Left kidney (tissue), 1 donor: ENCODE measurements at regions not wholly inside any gene's neighbourhood (a gene's known extent, or its start where the extent isn't known, plus 50 kb on each side); places are given as distances from the start of the nearest gene placed in this dataset.
A peak's percentile ranks its signal among the peaks of the same experiment; 100 is the strongest.
"Not testable (repeated sequence)": the region's sequence is repeated elsewhere in the genome, so short reads cannot be mapped to it uniquely, and the experiment has no call there.

Source experiments
- DNase-seq: peaks from one replicate; pipeline ENCODE4 v3.0.0-alpha.2; 2013

DNA sequence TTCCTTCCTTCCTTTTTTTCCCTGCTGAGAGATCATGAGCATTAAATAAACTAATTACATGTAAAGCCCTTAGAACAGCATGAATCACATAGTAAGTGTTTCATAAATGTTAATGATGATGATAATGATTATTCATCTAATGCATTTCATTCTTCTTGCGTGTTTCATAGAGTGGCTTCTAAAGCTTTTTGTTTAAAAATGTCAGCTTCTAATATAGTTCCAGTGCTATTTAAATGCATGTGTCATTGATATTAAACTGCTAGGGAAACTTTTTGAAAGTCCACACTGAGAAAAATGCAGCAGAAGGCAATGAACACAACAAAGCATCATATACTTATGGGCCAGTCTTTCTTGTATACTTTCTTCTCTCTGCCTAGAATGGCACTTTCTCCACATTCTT is 894.8 kb downstream of the REEP3 start:
- DNase-seq: no peak

DNA sequence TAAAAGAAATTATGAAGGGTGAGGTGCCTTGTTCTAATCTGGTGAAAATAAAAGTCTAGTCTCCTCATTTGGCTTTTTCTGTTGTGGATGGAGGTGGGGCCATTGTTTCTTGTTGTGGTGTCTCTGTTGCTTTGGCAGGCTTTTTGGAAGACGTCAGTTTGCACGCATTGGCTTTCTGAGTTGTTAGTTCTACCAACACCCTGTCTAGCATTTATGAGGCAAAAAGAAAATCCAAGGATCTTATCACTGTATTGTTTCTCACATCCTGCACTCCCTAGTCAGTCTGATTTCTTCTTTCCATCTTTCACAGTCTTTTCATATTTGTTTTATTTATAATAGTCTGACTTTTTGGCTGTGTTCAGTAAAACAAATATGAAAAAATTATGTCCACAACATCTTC is 898.3 kb downstream of the REEP3 start:
- DNase-seq: no peak

DNA sequence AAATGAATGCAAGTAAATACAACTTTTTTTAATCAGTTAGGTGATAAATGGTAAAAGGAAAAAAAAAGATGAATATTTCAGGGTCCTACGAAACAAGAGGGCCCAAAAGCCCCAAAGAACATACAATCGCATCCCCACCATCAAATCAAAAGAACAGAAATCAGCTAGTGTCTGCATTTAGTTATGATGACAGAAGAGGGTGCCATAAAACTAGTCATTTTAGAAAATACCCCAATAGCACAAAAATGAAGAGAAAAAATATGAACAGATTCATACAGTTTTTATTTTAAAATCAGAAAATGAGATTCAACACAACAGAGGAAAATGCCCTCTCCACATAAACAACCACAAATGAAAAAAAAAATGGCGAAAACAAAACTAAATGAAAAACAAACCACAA is 905.5 kb downstream of the REEP3 start:
- DNase-seq: no peak

DNA sequence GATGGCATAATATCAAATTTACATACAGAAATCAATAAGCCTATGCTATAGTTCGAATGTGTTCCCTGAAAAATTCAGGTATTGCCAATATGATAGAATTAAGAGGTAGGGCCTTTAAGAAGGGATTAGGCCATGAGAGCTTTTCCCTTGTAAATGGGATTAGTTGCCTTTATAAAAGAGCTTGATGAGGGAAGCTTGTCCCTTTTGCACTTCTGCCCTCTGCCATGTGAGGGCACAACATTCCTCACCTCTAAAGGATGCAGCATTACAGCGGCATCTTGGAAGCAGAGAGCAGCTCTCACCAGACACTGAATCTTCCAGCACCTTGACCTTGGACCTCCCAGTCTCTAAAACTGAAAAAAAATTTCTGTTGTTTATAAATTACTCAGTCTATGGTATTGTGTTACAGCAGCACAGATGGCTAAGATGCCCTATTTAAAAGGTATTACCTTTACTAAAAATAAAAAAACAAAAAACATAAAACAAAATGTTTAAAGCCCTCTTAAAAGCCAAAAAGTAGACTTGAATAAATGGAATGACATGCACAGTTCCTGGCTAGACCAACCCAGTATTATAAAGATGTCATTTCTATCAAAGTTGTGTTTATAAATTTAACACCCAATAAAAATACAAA is 909.6 kb downstream of the REEP3 start:
- peak; percentile 14 for DNase-seq

DNA sequence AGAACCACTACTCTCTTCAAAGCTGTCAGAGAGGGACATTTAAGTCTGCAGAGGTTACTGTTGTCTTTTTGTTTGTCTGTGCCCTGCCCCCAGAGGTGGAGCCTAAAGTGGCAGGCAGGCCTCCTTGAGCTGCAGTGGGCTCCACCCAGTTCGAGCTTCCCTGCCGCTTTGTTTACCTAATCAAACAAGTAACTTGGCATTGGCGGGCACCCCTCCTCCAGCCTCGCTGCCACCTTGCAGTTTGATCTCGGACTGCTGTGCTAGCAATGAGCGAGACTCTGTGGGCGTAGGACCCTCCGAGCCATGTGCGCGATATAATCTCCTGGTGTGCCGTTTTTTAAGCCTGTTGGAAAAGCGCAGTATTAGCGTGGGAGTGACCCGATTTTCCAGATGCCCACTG is 920.7 kb downstream of the REEP3 start:
- not testable (repeated sequence) for DNase-seq

DNA sequence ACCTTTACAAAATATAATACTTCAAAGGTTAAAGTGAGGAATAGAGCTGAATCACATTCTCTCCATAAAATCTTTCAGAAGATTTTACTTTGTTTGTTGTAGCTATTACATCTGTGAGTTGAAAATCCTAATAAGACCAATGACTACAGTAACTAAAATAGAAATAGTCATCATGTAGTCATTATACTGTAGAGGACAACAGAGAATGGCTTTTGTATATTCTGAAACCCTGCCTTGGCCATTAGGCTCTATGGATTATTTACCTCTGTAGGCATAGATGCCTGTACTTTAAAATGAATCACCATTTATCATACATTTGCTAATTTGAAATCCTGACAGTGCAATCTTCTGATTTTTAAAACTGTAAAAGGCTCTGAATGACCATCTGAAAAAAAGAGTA is 923.0 kb downstream of the REEP3 start:
- no peak for DNase-seq

DNA sequence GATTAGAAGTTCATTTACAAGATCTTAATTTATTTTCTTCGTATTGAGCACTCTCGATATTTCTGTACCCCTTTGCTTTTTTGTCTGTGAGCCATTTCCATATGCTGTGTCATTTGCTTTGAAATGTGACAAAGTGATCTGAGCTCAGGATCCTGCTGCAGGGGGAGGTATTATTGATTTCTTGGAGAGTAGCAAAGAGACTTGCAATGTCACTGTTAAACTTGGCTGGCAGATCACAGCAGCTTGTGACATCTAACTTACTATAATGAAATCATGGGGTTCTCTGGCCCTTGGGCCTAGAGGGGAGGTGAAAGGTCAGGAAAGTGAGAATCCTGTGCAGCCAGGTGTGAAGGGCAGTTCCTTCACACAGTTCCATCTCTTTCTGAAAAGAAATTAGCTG is 923.4 kb downstream of the REEP3 start:
- no peak for DNase-seq

DNA sequence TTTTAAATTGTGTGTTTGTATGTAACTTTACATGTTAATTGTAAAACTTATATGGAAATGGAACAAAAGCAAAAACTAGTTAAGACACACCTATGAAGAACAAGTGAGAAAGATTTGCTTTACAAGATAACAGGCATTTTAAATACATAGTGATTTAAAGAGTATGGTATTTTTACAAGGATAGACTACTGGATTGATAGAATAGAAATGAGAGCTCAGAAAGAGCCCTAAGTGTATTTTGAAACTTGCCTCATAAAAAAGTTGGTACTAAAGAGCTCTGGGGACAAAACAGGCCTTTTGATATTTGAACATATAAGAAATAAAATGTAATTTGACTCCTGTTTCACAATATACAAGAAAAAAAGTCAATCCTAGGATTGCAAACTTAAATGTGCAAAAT is 928.4 kb downstream of the REEP3 start:
- no peak for DNase-seq

DNA sequence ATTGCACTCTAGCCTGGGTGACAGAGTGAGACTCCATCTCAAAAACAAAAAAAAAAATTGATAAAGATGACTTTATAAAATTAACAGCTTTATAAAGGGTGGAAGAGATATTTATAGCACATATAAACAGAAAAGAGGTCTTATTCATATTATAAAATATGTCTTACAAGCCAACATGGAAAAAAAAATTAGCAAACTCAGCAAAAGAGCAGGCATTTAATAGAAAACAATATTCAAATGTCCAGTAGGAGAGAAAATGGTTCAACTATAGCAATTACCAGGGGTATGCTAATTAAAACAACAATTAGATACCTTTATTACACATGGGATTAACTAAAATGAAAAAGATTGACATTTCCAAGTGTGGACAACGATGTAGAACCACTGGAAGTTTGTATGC is 929.1 kb downstream of the REEP3 start:
- DNase-seq: no peak

DNA sequence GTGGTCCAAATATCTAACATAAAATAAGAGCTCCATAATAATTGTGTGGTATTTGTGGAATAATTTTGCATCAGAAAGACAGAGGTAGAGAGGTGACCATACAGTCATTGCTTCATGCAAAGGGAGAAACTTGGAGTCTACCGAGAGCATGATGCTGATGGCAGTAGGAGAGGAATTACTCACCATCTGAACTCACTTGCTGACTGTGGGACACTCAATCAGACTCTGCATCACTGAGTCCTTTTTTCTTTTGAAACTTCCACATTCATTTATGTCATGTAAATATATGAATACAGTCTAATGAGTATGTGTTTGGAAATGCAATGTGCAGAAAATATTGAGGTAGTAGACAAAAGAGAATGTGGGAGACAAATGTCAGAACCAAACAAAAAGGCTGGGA is 933.8 kb downstream of the REEP3 start:
- DNase-seq: no peak

DNA sequence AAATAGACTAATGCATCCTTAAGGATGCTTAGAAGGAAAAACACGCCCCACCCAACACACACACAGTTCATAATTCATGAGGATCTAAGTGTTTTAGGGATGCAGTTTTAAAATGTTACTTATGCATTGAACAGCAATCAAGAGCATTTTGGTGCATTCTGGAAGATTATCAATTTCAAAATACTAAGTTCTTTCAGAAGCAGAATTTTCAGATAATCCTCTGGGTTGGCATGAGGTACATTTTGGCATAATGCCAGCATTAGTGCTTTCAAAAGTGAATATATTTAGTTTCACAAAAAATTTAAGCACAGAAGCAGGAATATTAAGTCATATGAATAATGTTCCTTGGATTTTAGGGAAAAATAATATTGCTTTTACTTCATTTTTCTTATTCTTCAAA is 937.1 kb downstream of the REEP3 start:
- DNase-seq: no peak

DNA sequence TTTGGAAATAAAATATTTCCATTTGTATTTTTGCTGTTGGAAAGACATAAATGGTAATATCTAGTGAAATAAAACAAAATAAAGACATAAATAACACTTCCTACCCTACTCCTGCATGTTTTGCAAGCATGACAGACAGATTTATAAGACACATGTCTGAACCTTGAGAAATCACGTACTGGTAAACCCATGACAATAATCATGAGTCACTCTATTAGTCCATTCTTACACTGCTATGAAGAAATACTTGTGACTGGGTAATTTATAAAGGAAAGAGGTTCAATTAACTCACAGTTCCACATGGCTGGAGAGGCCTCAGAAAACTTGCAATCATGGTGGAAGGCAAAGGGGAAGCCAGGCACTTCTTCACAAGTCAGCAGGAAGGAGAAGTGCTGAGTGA is 942.2 kb downstream of the REEP3 start:
- DNase-seq: no peak

DNA sequence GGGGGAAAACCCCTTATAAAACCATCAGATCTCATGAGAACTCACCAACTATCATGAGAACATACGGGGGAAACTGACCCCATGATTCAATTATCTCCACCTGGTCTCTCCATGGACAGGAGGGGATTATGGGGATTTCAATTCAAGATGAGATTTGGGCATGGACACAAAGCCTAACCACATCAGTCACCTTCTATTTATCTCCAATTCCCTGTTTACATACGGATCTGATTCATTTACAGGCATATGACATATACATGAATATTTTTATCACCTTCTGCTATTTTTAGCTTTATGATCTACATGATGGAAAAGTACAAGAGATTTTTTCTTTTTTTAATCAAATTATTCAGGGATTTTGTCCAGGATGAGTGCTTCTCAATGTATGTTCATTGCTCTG is 944.5 kb downstream of the REEP3 start:
- DNase-seq: no peak

DNA sequence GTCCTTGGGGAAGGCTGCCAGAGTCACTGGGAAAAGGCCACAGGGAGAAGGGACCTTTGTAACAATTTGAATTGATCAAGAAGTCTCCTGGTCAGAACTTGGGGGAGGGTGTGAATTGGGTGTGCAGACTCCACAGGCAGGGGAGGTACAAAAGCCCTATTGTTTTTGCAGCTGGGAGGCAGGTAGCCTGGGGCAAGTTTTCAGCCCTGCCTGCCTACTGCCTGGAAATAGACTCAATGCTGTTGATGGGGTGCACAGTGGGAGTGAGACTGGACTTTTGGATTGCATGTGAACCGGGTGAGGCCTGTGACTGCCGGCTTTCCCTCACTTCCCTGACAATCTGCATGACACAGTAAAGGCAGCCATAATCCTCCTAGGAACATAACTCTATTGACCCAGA is 947.0 kb downstream of the REEP3 start:
- no peak for DNase-seq

DNA sequence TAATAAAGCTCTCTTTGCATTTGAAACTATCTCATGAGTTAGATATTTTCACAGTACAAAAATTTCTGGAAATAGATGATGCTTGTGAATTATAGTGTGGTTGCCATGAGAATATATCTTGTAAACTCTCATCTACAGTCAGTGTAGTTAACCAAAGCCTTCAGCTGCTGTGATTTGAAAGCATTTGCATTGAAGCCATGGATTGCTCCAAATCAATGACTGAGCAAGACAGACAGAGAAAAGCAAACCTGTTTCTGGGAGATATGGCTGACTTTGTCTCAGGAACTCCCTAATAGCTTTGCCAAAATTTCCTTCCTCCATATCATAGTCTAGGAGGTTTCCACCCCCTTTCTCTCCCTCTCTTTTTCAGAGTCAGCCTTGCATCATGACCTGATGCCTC is 955.3 kb downstream of the REEP3 start:
- no peak for DNase-seq

DNA sequence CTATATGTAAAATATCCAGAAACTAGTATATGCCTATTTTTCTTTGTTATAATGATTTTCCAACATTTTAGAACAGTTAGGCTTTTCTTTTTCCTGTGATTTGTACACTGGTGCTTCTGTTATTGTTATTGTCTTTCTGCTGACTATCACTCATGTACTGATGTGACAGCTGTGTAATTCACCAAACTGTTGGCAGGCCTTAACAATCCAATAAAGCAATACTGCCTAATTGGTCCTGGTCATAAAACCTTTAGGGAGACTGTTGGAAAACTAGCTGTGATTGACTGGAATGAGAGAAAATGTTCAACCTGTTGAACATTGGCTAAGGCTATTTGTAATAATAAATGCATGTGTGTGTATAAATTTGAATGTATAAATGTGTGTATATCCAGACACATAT is 956.6 kb downstream of the REEP3 start:
- no peak for DNase-seq

DNA sequence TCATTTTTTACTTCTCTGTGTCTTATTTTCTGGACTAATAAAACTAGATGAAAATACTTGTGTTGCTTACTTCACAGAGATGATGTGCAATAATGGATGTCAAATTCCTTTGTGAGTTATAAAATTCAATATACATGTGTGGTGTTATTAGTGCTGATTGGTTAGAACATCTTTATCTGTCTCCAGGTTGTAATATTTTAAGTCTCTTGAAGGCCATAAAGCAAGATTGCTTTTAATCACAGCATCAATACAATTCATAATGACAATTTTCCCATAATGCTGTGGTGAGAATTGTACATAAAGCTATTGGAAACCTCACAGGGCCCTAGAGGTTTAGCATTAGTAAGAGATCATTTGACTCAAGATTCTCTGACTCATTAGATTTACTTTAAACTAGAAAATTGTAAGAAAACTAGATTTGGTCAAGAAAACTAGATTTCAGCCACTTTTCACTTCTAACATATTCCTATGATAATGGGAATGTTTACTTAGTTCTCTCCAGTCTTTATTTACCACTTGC is 963.7 kb downstream of the REEP3 start:
- no peak for DNase-seq

DNA sequence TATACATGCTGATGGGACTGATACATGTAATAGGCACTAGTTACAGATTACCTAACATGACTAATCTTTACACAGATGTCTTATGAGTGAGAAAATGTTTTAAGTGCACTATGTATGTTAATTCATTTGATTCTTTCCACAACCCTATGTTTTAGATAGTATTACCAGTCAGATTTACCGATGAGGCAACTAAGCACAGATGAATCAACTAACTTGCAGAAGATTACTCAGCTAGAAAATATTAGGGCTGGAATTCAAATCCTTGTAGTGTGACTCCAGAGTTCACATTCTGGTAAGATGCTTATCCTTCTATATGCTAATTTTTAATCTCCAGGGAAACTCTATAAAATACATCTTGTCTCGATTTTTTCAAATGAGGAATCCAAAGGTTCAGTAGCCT is 964.9 kb downstream of the REEP3 start:
- no peak for DNase-seq

DNA sequence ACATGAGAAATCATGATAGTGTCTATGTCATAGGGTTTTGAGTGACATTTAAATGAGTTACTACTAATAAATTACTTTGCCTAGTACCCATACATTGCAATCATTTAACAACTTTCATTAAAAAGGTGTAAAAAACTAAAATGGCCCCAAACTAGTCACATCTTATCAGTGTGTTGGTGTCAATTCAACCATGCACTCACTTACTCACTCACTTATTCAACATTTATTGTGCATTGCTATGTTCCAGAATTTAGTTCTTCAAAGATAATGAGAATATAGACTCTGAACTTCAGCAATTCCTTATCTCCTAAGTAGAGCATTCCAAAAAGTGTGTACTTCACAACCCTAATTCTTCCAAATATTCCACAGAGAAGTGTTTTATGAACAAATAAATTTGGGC is 965.7 kb downstream of the REEP3 start:
- DNase-seq: no peak

DNA sequence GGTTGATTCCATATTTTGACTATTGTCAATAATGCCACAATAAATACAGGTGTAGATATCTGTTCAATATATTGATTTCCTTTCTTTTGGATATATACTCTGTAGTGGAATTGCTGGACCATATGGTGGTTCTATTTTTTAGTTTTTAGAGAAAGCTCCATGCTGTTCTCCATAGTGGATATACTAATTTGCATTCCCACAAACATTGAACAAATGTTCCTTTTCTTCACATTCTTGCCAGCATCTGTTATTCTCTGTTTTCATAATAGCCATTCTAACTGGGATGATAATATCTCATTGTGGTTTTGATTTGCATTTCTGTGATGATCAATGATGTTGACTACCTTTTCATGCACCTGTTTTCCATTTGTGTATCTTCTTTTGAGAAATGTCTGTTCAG is 973.7 kb downstream of the REEP3 start:
- no peak for DNase-seq

DNA sequence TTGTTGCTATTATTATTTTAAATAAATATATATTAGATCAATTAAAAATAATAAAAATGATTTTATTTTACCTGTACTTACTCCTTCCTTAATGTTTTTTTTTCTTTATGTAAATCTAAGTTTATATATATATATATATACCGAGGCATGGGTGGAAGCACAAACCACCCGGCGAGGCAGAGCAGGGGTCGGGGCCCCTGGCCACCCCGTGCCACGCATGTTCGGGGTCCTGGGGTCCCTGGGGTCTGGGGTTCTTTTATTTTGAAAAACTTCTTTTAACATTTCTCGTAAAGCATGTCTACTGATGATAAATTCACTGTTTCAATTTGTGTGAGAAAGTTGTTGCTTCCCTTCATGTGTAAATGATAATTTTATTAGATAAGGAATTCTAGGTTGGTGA is 976.1 kb downstream of the REEP3 start:
- DNase-seq: no peak

DNA sequence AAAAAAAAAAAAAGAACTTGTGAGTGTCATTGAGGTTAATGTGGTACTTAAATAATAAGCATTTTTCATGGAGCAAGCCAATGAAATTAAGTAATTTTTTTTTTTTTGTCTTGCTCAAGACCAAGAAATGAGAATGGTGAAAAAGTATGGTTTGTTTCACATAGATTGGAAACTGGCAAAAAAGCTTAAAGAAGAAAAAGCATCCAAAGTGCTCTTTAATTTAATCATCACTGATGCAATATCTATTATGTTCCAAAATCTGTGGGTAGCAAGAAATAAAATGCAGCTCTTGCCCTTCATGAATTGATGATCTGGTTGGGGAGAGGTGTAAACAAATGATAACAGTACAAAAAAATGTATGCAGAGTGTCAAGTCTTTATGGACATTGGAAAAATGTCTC is 980.6 kb downstream of the REEP3 start:
- no peak for DNase-seq

DNA sequence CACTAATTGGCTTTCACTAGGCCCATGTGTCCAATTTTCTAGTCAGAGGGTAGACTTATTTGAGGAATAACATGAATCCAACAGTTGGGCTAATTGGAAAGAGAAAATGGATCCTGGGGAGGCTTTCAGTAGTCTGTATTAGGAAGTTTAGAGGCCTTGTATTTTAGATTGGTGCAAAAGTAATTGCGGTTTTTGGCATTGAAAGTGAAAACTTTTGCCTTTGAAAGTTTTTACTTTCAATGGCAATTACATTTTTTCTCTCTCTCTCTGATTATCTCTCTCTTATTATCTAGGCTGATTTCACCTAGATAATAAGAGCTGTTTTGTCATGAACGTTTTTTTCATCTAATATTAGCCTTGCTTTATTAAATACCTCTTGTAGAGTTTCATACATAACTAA is 981.7 kb downstream of the REEP3 start:
- DNase-seq: no peak

DNA sequence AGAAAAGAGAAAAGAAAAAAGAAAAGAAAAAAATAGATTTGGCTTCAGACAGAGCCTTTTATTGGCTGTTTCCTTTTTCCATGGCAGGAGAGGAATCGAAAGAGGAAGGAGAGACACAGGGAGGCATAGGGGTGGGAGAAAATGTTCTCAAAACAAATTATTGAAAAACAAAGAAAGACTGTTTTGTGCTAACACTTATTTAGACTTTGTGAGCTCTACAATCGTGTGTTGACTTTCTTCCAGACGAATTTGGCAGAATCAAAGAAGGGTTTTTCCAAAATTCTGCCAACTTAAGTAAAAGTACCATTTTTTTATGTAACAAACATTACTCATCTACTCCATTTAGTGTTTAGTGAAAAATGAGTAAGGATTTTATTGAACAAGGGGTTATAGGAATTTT is 982.2 kb downstream of the REEP3 start:
- no peak for DNase-seq

DNA sequence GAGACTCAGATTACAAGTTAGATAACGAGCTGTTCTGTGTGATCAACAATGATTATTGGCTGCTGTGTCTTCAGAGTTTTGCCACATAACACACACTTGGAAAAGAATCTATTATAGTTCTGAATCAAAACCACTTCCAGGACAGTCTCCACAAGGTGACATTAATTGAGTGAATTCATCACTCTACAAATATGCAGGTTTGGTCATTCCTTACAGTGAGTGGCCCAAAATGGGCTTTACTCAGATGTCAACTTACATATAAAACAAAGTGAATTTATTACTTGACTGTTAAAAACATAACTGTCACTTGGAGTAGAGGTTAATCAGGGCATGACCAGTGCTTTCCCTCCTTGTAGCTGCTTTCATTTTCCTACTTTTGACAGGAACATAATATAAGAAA is 984.3 kb downstream of the REEP3 start:
- DNase-seq: no peak
